OCI-M2 (cell line): ENCODE measurements at regions not wholly inside any gene's neighbourhood (a gene's known extent, or its start where the extent isn't known, plus 50 kb on each side); places are given as distances from the start of the nearest gene placed in this dataset.
"Not testable (repeated sequence)": the region's sequence is repeated elsewhere in the genome, so short reads cannot be mapped to it uniquely, and the experiment has no call there.

Experiments
- DNase-seq: peaks from one replicate; lab custom pipeline; 2025; ENCODE audit not compliant: unreplicated experiment; lab: John Stamatoyannopoulos, UW

- no peak for DNase-seq
Observed at GRCh38 chr9:78896479-78896878, 599.6 kb downstream of the PSAT1 start.

GRCh38 chr9:78898234-78898633 lies 601.3 kb downstream of the PSAT1 start:
- no peak for DNase-seq

DNA sequence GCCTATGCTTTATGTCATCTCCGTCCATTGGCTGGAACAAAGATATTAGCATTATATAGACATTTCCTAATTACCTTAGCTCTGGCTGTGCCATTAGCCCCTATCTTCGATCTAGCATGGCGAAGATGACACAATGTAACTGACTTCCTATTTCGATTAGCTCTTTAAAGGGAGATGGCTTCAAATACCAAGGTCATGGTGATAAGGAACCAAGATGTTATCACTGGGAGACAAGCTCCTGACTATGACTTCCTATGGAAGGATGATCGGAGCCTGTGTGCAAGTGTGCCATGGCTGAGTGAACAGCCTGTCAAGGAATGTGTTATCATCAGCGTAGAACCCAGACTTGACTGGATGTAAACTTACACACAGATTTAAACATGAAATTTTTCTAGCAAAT lies 602.1 kb downstream of the PSAT1 start:
- DNase-seq = no peak

- DNase-seq = no peak
Observed at GRCh38 chr9:78900500-78900899, 603.6 kb downstream of the PSAT1 start.

GRCh38 chr9:78902051-78902450 lies 605.1 kb downstream of the PSAT1 start:
- DNase-seq = no peak

DNA sequence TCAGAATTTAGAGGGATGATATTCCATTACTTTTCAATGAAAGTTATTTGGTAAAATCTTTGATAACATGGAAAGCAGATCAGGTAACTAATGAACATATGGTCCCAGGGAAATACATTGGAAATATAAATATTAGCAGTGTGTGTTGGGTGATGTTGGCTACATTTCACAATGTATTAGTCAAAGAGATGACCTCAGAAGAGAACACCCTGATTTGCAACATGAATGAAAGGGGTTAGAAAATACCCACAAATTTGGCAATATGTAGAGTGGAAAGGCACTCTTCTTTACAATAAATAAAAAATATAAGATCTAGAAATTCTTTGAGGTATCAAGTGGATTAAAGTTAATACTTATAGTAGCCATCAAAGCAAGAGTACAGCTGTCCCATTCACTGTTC lies 606.7 kb downstream of the PSAT1 start:
- DNase-seq = no peak

DNA sequence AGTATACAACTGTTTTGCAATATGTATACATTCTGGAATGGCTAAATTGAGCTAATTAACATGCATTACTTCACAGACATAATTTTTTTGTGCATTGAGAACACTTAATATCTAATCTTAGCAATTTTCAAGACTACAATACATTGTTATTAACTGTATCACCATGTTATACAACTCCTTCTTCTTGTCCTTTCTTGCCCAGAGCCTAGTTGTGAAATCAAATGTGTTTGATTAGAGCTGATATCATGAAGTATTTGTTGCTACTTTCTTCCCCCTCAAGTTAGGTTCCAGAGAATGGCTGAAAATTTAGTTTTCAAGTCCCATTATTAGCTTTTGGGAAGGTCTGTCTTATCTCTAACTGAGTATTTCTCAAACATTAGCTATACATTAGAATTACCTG lies 607.8 kb downstream of the PSAT1 start:
- DNase-seq = no peak

- no peak for DNase-seq
Observed at GRCh38 chr9:78905387-78905786, 608.5 kb downstream of the PSAT1 start.

- DNase-seq = no peak
Observed at GRCh38 chr9:78905986-78906755, 609.2 kb downstream of the PSAT1 start.

- DNase-seq = no peak
Observed at GRCh38 chr9:78909566-78909965, 612.6 kb downstream of the PSAT1 start.

- not testable (repeated sequence) for DNase-seq
Observed at GRCh38 chr9:78916884-78917283, 620.0 kb downstream of the PSAT1 start.

- no peak for DNase-seq
Observed at GRCh38 chr9:78918976-78919375, 622.1 kb downstream of the PSAT1 start.

DNA sequence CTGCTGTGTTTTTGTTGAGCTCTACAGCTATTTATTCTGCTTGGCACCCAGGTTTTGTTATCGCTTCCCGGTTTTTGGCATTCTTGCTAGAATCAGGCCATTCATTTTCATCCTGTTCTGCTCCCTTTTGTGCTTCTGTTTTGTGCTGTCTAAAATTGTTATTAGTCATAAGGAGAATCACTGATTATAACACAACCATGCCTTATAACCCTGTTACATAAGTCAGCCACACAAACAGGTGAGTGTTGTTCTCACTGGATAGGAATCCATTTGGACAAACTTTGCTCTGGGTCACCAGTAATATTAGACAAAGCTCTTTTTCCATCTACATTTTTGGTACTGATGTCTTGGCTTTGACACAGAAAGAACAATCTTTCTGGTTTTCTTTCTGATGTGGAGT lies 622.8 kb downstream of the PSAT1 start:
- no peak for DNase-seq

DNA sequence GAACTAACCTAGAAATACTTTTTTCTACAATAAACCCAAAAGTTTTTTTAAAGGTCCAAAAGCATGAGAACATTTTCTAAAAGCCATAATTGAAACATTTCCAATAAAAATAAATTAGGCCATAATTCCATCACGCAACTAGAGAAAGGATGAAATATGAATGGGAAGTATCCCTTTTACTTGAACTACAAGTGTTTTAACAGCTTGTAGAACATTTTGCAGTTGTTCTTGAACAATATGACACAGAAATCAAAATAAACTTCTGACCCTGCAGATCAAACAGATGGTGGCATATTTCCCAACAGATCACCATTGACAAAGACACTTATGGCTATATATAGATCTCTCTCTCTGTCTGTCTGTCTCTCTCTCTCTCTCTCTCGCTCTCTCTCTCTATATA lies 624.4 kb downstream of the PSAT1 start:
- DNase-seq = no peak

DNA sequence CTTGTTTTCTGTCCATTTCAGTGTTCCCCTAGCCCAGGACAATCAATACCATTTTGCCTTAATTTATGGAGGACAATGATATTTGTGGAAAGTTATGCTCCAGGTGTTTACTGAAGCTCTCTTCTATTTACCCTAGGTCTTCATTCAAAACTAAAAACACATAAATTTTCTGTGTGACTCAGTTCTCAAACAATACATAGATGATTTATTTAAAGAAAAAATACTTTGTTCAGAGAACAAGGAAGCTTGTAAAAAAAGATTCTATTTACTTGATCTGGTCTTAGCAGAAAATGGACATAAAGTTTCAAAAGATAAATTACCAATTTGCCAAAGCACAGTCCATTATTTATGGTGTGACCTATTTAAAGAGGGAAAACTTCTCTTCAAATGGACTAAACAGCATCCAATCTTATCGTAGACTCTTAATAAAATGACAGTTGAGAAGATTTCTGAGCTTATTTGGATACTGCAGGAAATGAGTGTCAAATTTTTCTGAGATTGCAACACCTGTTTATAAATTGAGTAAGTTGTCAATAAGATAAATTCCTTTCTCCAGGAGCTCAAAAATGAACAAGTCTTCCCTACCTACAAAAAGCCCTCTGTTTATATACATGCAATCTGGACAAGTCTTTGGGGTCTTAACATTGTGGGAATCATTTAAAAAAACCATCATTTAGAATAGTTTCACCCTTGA lies 627.2 kb downstream of the PSAT1 start:
- no peak for DNase-seq

GRCh38 chr9:78927099-78927940 lies 630.4 kb downstream of the PSAT1 start:
- no peak for DNase-seq

GRCh38 chr9:78928625-78929405 lies 631.9 kb downstream of the PSAT1 start:
- no peak for DNase-seq

DNA sequence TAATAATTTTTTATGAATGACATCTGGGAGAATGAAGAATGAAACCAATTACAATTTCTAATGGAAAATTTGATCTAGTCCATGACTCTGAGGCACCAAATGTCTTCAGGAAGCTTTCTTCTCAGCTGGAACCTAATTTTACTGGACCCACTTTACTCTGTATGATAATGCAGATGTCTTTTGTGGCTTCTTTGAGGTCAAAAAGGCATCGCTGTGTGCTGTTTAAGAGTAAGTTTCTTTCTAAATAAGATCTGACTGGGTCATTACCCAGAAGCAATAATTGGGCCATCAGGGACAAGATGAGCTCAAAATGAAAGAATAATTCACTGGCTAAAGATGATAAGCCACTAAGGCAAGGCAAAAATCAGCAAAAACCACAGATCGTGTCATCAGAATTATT lies 633.4 kb downstream of the PSAT1 start:
- DNase-seq = no peak

GRCh38 chr9:78932849-78933627 lies 636.1 kb downstream of the PSAT1 start:
- no peak for DNase-seq

DNA sequence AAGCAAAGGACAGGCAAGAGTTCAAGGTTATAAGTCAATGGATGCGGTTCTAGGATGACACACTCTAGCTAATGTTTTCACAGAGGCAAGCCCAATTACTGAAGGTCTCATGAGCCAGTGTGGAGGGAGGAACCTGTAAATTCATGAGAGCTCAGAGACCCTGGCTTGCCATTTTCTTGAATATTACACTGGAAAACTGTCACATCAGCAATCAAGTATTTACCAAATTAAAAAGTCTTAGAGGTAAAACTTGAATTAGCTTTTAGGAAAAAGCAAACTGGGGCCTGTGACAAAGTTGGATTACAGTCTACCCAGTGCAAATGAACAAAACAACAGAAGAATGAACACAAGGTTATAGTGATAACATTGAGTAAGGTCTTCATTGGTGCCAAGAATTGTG lies 636.9 kb upstream of the TLE4 start:
- no peak for DNase-seq
